ENCODE measurements at regions not wholly inside any gene's neighbourhood (a gene's known extent, or its start where the extent isn't known, plus 50 kb on each side); places are given as distances from the start of the nearest gene placed in this dataset.

DNA sequence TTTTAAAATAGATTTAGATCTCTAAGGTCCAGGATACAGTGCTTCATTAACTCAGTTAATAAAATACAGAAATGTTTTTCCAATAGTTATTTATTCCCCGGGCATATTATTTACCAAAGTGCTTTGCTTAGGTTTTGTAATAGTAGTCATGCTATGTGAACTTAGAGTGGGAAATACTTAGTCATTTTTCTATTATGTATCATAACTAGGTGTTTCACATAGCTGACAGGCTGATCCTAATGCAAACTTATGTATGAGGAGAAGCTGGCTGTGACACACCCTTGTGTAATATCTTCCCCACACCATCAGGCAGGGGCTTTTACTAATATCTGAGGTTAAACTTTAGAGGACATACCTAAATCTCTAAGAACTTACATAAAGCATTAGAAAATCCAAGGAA lies 277.7 kb upstream of the RIMS1 start:
- no peak for TF ChIP-seq SUZ12 (IDR thresholded peaks at IDR 0.05; ENCODE audit: extremely low read depth, insufficient read depth, insufficient read length)
- no peak for TF ChIP-seq YY1 (IDR thresholded peaks at IDR 0.05; ENCODE audit: insufficient read depth, insufficient read length)

All from NT2/D1 (cell line).